ENCODE measurements at regions not wholly inside any gene's neighbourhood (a gene's known extent, or its start where the extent isn't known, plus 50 kb on each side); places are given as distances from the start of the nearest gene placed in this dataset.

- Mint-ChIP-seq H3K36me3 (ENCODE audit: low read depth) (peaks cover 2% of the 10 kb centered on the region), H3K4me1 (ENCODE audit: low read depth) (peaks cover 27% of the 10 kb centered on the region), H3K4me3 (no peak overlapping the region), H3K9me3 (no peaks in the 10 kb centered on the region), H3K27me3 (ENCODE audit: low read depth) (no peaks in the 10 kb centered on the region), H3K27ac (no peak overlapping the region)
These were observed 224.2 kb downstream of the FOXO1 start for GRCh38 chr13:40442231-40442630.

DNA sequence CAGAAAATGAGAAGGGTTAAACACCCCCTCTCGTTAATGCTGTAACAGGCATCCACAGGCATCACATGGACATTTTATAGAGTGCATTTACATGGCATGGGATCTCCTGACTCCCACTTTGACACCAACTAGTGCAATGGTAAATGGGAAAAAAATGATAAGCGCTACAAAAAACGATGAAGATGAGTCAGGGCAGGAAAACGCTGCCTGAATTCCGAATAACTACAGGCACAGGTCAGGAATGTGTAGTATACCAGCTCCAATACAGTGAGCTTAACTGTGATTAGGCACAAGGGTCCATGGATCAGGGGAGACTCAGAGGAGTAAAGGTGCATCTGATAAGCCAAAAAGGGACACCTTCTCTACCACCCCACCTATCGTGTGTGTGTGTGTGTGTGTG is 223.6 kb downstream of the FOXO1 start:
- peaks cover 25% of the 10 kb centered on the region for H3K4me1 Mint-ChIP-seq (ENCODE audit: low read depth)
- no peaks in the 10 kb centered on the region for H3K9me3 Mint-ChIP-seq
- H3K27me3 Mint-ChIP-seq (ENCODE audit: low read depth) = no peaks in the 10 kb centered on the region
- peaks cover 2% of the 10 kb centered on the region for H3K36me3 Mint-ChIP-seq (ENCODE audit: low read depth)
- H3K27ac Mint-ChIP-seq = no peak overlapping the region
- H3K4me3 Mint-ChIP-seq = no peak overlapping the region

DNA sequence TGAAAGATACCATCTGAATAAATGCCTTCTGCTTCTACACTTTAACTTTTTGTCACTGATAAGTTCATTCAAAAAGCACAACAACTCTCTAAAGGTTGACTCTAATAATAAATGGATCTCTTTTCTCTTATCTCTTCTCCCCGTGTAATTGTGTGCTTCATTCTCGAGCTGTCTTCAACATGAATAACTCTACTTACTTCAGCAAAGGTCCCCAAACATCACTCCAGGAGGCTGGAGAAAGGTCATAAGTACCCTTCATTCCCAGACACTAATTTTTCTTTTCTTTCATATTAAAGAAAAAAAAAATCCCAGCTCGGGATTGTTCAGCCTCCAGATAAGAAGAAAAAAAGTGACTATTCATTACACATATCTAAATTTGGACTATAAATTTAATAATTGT is 222.2 kb downstream of the FOXO1 start:
- no peaks in the 10 kb centered on the region for H3K9me3 Mint-ChIP-seq
- H3K4me3 Mint-ChIP-seq = no peak overlapping the region
- no peaks in the 10 kb centered on the region for H3K27me3 Mint-ChIP-seq (ENCODE audit: low read depth)

DNA sequence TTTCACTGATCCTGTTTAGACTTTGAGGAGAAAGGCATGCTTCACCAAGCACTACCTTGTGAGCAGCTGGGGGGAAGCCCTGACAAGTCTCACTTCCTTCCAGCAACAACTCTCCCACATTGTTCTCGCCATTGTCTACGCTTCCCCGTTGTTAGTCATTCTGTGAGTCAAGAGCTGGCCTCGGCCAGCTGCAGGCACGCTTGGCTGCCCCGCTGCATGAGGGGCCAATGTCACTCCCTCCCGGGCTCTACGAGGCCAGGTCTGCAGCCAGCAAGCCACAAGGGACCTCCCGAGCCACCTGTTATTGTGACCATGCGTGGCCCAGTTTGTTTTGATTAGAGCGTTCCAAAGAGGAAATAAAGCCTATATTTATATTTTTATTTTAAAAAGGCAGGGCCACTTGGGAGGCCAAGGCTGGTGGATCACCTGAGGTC is 220.9 kb downstream of the FOXO1 start:
- H3K36me3 Mint-ChIP-seq (ENCODE audit: low read depth) = peaks cover 5% of the 10 kb centered on the region
- H3K9me3 Mint-ChIP-seq = peaks cover 6% of the 10 kb centered on the region
- H3K27ac Mint-ChIP-seq = no peak overlapping the region
- peaks cover 13% of the 10 kb centered on the region for H3K4me1 Mint-ChIP-seq (ENCODE audit: low read depth)
- H3K4me3 Mint-ChIP-seq = no peak overlapping the region
- H3K27me3 Mint-ChIP-seq (ENCODE audit: low read depth) = no peaks in the 10 kb centered on the region

More for the DNA sequence above, 222.2 kb downstream of the FOXO1 start:
- Mint-ChIP-seq H3K27ac (no peak overlapping the region), H3K4me1 (ENCODE audit: low read depth) (peaks cover 14% of the 10 kb centered on the region), H3K36me3 (ENCODE audit: low read depth) (peaks cover 2% of the 10 kb centered on the region)

DNA sequence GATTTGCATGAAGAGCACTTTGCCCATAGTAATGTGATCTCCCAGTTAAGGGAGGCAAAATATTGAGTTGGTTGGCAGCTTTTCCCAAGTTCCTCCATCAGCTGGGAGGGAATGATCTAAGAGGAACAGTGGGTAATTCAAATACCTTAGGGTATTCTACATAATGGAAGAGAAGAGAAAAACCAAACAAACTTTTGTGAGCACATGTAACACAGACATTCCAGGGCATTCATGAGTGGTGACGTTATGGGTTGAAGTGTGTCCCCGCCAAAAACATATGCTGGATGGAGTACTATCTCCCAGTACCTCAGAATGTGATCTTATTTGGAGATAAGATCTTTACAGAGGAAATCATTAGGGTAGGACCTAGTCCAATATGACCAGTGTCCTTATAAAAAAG is 220.1 kb downstream of the FOXO1 start:
- Mint-ChIP-seq H3K27me3 (ENCODE audit: low read depth) (no peaks in the 10 kb centered on the region), H3K4me3 (no peak overlapping the region), H3K27ac (no peak overlapping the region), H3K9me3 (peaks cover 6% of the 10 kb centered on the region), H3K4me1 (ENCODE audit: low read depth) (peaks cover 13% of the 10 kb centered on the region), H3K36me3 (ENCODE audit: low read depth) (peaks cover 5% of the 10 kb centered on the region)

GRCh38 chr13:40447857-40448256 is 218.6 kb downstream of the FOXO1 start:
- H3K4me1 Mint-ChIP-seq (ENCODE audit: low read depth) = peaks cover 13% of the 10 kb centered on the region
- H3K36me3 Mint-ChIP-seq (ENCODE audit: low read depth) = peaks cover 5% of the 10 kb centered on the region
- H3K27me3 Mint-ChIP-seq (ENCODE audit: low read depth) = no peaks in the 10 kb centered on the region
- no peak overlapping the region for H3K4me3 Mint-ChIP-seq
- H3K9me3 Mint-ChIP-seq = peaks cover 6% of the 10 kb centered on the region
- H3K27ac Mint-ChIP-seq = no peak overlapping the region

DNA sequence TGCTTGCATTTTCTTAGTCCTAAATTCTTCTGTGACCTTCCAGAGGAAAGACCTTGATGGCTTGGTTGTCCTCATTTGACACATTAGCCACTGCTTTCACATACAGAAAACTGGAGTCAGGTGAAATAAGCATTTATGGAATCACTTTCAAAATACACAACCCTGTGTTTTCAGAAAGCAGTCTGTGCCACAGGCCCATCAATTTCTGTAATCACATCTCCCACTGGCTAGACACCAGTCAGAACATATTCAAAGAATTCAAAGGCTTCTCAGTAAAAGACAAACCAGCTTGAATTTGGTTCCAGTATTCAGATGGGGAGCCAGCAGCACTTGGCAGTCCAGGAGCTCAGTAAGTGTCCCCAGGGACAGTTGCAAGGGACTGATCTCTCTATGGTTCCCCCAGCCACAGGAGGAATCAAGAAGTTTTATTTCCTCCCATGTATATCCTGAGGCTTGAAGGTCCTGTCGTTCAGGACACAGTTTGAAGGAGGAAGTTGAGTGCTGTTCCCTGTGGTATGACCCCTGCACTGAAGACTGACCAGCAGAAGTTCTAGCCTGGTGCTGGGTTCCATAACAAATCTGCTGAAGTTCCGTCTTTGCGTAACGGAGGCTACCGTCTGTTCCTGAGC is 214.3 kb downstream of the FOXO1 start:
- Mint-ChIP-seq H3K27ac (no peak overlapping the region), H3K4me3 (no peak overlapping the region), H3K4me1 (ENCODE audit: low read depth) (peaks cover 3% of the 10 kb centered on the region), H3K36me3 (ENCODE audit: low read depth) (peaks cover 3% of the 10 kb centered on the region), H3K9me3 (peaks cover 6% of the 10 kb centered on the region), H3K27me3 (ENCODE audit: low read depth) (no peaks in the 10 kb centered on the region)

DNA sequence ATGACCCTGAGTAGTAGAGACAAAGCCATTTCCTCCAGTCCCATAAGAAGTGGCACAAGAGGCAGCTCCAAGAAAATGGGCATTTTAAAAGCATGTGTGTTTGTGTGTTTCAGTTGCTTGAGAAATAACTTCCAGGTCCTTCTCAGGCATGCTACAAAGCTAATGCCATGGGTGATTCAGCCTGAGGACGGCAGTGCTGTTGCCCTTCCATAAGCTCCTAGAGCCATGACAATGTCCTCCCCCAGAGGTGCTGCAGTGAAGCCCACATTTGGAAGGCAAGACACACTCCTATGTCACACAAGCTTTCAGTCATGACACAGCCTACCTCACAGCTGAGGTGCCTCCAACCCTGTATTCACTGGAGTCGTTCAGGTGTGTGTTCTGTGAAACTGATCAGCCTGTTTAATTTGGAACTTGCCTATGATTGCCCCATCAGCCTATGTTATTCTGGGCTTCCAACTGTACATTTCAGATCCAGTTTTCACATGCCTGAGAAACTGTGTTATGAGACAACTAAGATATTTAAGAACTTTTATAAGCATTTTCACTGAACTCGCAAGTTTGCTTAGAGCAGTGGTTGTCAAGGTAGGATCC is 213.6 kb downstream of the FOXO1 start:
- no peaks in the 10 kb centered on the region for H3K27me3 Mint-ChIP-seq (ENCODE audit: low read depth)
- no peak overlapping the region for H3K4me3 Mint-ChIP-seq
- H3K27ac Mint-ChIP-seq = no peak overlapping the region
- peaks cover 3% of the 10 kb centered on the region for H3K36me3 Mint-ChIP-seq (ENCODE audit: low read depth)
- H3K4me1 Mint-ChIP-seq (ENCODE audit: low read depth) = peaks cover 3% of the 10 kb centered on the region
- H3K9me3 Mint-ChIP-seq = peaks cover 6% of the 10 kb centered on the region

- H3K4me1 Mint-ChIP-seq (ENCODE audit: low read depth) = peaks cover 3% of the 10 kb centered on the region
- peaks cover 6% of the 10 kb centered on the region for H3K9me3 Mint-ChIP-seq
- no peak overlapping the region for H3K4me3 Mint-ChIP-seq
- H3K36me3 Mint-ChIP-seq (ENCODE audit: low read depth) = peaks cover 3% of the 10 kb centered on the region
- no peak overlapping the region for H3K27ac Mint-ChIP-seq
- no peaks in the 10 kb centered on the region for H3K27me3 Mint-ChIP-seq (ENCODE audit: low read depth)
These were observed 213.0 kb downstream of the FOXO1 start for GRCh38 chr13:40453351-40454021.

DNA sequence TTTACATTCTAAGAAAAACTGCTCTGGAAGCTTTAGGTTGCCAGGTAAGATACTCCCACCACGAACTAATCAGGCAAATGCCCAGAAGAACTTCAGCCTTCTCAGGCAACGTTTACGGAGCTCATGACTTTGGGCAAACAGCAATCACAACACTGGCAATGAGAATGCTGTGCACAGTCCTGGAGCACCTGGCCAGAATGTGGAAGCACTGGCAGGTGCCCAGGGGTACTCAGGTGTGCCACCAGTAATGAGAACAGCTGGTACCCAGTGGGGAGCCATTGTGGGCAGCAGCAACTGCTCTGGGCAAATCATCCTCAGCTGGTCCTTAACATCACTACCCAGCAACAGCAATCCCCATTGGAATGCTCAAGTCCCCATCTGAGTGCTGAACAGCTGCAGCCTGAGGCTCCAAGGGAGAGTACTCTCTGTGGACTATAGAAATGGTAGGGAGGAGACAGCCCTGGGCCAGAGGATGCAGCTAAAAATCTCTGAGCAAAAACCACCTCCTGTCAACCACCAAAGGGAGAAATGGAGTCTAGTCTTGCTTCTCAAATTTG is 210.0 kb downstream of the FOXO1 start:
- Mint-ChIP-seq H3K27me3 (ENCODE audit: low read depth) (no peaks in the 10 kb centered on the region), H3K4me1 (ENCODE audit: low read depth) (no peaks in the 10 kb centered on the region), H3K4me3 (no peak overlapping the region), H3K36me3 (ENCODE audit: low read depth) (no peaks in the 10 kb centered on the region), H3K9me3 (no peaks in the 10 kb centered on the region), H3K27ac (no peak overlapping the region)

DNA sequence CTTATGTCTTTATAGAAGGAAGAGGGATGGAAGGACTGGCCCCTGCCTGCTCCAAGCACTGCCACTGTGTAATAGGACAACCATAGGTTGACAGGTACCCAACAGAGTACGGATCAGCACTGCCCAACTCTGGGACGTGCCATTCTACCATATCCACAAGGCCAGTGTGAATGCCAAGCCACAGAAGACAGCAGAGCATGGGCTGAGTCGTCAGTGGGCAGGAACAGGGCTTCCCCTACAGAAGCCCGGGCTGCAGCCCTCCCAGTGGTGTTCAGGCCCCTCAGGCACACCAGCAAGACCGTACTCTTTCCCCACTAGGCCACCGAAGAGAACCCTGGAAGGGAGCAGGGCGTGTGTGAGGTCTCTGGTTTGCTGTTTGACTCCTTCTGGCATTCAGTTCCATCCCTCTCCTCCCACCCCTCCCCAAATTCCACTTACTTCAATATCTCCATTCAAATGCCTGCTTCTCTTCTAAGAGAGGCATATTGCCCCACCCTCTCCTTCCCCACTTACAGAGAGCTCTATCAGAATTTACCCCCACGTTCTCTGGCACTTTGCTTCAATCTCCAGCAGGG is 209.4 kb downstream of the FOXO1 start:
- H3K4me1 Mint-ChIP-seq (ENCODE audit: low read depth) = no peaks in the 10 kb centered on the region
- no peaks in the 10 kb centered on the region for H3K27me3 Mint-ChIP-seq (ENCODE audit: low read depth)
- no peak overlapping the region for H3K27ac Mint-ChIP-seq
- no peaks in the 10 kb centered on the region for H3K9me3 Mint-ChIP-seq
- H3K4me3 Mint-ChIP-seq = no peak overlapping the region
- H3K36me3 Mint-ChIP-seq (ENCODE audit: low read depth) = no peaks in the 10 kb centered on the region

DNA sequence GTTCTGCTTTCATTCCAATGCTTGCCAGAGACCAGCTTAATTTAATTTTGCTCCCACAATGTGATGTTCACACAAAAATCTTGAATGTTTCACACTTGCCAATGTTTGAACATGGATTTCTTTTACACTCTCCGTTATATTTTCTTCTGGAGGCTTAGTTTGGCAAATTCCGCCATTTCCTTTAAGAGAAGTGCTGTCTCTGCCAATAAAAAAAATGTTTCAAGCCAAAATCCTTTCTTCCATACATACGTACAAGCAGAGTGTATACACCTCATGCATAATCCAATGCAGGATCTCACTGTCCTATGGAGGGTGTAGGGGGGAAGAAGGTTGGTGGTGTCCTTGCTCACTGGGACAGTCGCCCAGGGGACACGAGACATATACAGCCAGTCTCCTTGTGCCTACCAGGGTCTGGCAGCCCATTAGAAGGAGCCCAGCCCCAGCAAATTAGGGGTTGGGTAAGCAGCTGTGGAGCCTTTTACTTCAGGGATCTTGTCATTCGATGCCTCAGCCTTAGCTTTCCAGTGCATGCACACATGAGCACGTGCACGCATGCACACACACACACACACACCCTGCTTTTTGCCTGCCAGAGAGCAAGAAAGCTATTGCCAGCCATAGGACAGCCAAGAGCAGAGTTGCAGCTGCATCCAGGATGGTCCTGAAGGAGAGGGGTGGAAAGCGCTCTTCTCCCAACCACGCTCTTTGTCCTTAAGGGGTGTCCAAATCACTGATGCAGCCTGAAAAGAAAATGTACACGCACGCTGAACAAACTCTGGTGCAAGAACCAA is 208.3 kb downstream of the FOXO1 start:
- Mint-ChIP-seq H3K4me1 (ENCODE audit: low read depth) (no peaks in the 10 kb centered on the region), H3K27me3 (ENCODE audit: low read depth) (no peaks in the 10 kb centered on the region), H3K4me3 (no peak overlapping the region), H3K27ac (no peak overlapping the region), H3K9me3 (no peaks in the 10 kb centered on the region), H3K36me3 (ENCODE audit: low read depth) (no peaks in the 10 kb centered on the region)

DNA sequence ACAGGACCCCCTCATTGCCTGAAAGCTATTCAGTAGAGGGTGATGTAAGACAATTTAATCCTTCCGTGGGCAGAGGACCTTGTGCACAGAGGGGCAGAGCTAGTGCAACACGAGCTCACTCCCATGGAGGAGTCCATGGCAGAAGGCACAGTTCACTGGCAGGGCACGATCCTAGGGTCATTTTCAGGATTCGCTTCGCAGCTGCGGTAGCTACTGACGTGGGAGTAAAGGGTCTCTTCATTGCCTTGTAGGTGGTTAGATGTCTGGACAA is 207.8 kb downstream of the FOXO1 start:
- Mint-ChIP-seq H3K27me3 (ENCODE audit: low read depth) (no peaks in the 10 kb centered on the region), H3K9me3 (no peaks in the 10 kb centered on the region), H3K27ac (no peak overlapping the region), H3K4me3 (no peak overlapping the region), H3K36me3 (ENCODE audit: low read depth) (no peaks in the 10 kb centered on the region), H3K4me1 (ENCODE audit: low read depth) (no peaks in the 10 kb centered on the region)

DNA sequence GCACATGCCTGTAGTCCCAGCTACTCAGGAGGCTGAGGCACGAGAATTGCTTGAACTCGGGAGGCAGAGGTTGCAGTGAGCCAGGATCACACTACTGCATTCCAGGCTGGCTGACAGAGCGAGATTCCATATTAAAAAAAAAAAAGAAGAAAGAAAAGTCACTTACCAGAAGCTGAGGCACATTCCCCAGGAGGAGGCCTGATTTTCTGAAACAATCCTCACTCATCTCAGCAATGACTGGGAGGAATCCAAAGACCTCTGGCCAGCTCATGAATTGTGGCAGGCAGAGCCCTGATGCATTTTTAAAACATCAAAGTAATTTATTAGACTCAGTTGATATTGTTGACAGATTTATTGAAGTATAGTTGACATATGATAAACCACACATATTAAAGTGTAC is 206.3 kb downstream of the FOXO1 start:
- Mint-ChIP-seq H3K4me1 (ENCODE audit: low read depth) (no peaks in the 10 kb centered on the region), H3K4me3 (no peak overlapping the region), H3K27ac (no peak overlapping the region), H3K27me3 (ENCODE audit: low read depth) (no peaks in the 10 kb centered on the region), H3K9me3 (no peaks in the 10 kb centered on the region), H3K36me3 (ENCODE audit: low read depth) (no peaks in the 10 kb centered on the region)

Measured in T-helper 1 cell treated with Interleukin-12 subunit alpha and Interleukin-12 subunit beta and Interleukin-4 antibody, amounts not matched to agents 30 μg/mL and 1 μg/mL, for 36 hours (primary cell).